HepG2 (cell line): ENCODE measurements at regions not wholly inside any gene's neighbourhood (a gene's known extent, or its start where the extent isn't known, plus 50 kb on each side); places are given as distances from the start of the nearest gene placed in this dataset.

Source experiments
- BRCA1 ChIP-seq: sonication (generic); formaldehyde crosslinking; IDR thresholded peaks from 2 replicates; pipeline ENCODE4 v1.4.0; 2020; ENCODE audit warnings: missing genetic modification reagents
- BRF2 ChIP-seq: sonication (generic); formaldehyde crosslinking; IDR thresholded peaks from 2 replicates; pipeline ENCODE4 v1.8.1; 2022; ENCODE audit warnings: mild to moderate bottlenecking, missing genetic modification reagents
- CCAR2 ChIP-seq: fragments of 200-400 bp; formaldehyde crosslinking; optimal IDR thresholded peaks from 2 replicates; pipeline ENCODE3; 2018; ENCODE audit warnings: low read depth, mild to moderate bottlenecking, low read length, moderate library complexity
- GABPA ChIP-seq, 2 experiments: IDR thresholded peaks; 2 replicates each; pipeline ENCODE4 v1.6.1; 2011 to 2016; ENCODE audit warnings: low read depth in 2 of 2, low read length in 1 of 2, missing biosample characterization in 1 of 2, missing genetic modification characterization in 1 of 2
- HDAC1 ChIP-seq: sonication (generic); formaldehyde crosslinking; IDR thresholded peaks from 2 replicates; pipeline ENCODE4 v1.5.1; 2020; ENCODE audit warnings: mild to moderate bottlenecking, missing genetic modification reagents
- HOXA9 ChIP-seq: sonication (generic); formaldehyde crosslinking; IDR thresholded peaks from 2 replicates; pipeline ENCODE4 v1.8.1; 2022; ENCODE audit warnings: missing genetic modification reagents, mild to moderate bottlenecking, moderate library complexity, borderline replicate concordance
- IRX3 ChIP-seq: sonication (generic); formaldehyde crosslinking; IDR thresholded peaks from 2 replicates; pipeline ENCODE4 v1.8.1; 2023; ENCODE audit warnings: mild to moderate bottlenecking, low read depth, missing genetic modification reagents, borderline replicate concordance
- MEF2D ChIP-seq: sonication (generic); formaldehyde crosslinking; IDR thresholded peaks from 2 replicates; pipeline ENCODE4 v1.5.1; 2020; ENCODE audit warnings: mild to moderate bottlenecking, missing genetic modification reagents
- PHF8 ChIP-seq: sonication (generic); formaldehyde crosslinking; IDR thresholded peaks from 2 replicates; pipeline ENCODE4 v1.5.0; 2020; ENCODE audit warnings: missing genetic modification reagents
- TOE1 ChIP-seq: sonication (generic); formaldehyde crosslinking; IDR thresholded peaks from 2 replicates; pipeline ENCODE4 v1.4.0; 2020; ENCODE audit warnings: mild to moderate bottlenecking, missing genetic modification reagents
- ZBTB14 ChIP-seq: sonication (generic); formaldehyde crosslinking; IDR thresholded peaks from 2 replicates; pipeline ENCODE4 v1.4.0; 2020; ENCODE audit warnings: missing genetic modification reagents
- ZBTB40 ChIP-seq, 2 experiments: fragments of 450-650 bp in 1 of 2; sonication (generic) in 1 of 2; formaldehyde crosslinking in 1 of 2; IDR thresholded peaks; 2 replicates each; pipeline versions ENCODE4 v1.6.1 to v1.8.0; 2016 to 2022; ENCODE audit warnings: antibody characterized with exemption in 1 of 2, mild to moderate bottlenecking in 1 of 2, missing genetic modification reagents in 1 of 2
- ZBTB49 ChIP-seq: sonication (generic); formaldehyde crosslinking; IDR thresholded peaks from 2 replicates; pipeline ENCODE4 v1.4.0; 2020; ENCODE audit warnings: missing genetic modification reagents, borderline replicate concordance
- ZNF335 ChIP-seq: sonication (generic); formaldehyde crosslinking; IDR thresholded peaks from 2 replicates; pipeline ENCODE4 v1.4.0; 2020; ENCODE audit warnings: missing genetic modification reagents

- TF ChIP-seq GABPA (IDR thresholded peaks at IDR 0.05; ENCODE audit: low read depth, low read length): no peak
- TF ChIP-seq GABPA (CRISPR knock-in tag; IDR thresholded peaks at IDR 0.05; ENCODE audit: low read depth): peak; percentile 64
- TF ChIP-seq CCAR2: no peak
- no peak for TF ChIP-seq ZBTB40 (IDR thresholded peaks at IDR 0.05)
- peak; percentile 57; the same call in 1 of the 2 replicates for TF ChIP-seq ZBTB40 (CRISPR knock-in tag; IDR thresholded peaks at IDR 0.05)
- TF ChIP-seq HOXA9 (CRISPR knock-in tag): 0 out of 2 replicates have a peak, but pooled peaks have one; percentile 53
- TF ChIP-seq TOE1 (CRISPR knock-in tag): peak; percentile 87
- peak; percentile 65; the same call in 1 of the 2 replicates for TF ChIP-seq BRCA1 (CRISPR knock-in tag)
- 0 out of 2 replicates have a peak, but pooled peaks have one; percentile 59 for TF ChIP-seq BRF2 (CRISPR knock-in tag)
- peak; percentile 89 for TF ChIP-seq ZNF335 (CRISPR knock-in tag)
- peak; percentile 92 for TF ChIP-seq MEF2D (CRISPR knock-in tag)
- 0 out of 2 replicates have a peak, but pooled peaks have one; percentile 53 for TF ChIP-seq IRX3 (CRISPR knock-in tag)
- peak; percentile 55; the same call in 1 of the 2 replicates for TF ChIP-seq PHF8 (CRISPR knock-in tag)
- peak; percentile 87; the same call in 1 of the 2 replicates for TF ChIP-seq ZBTB49 (CRISPR knock-in tag)
- TF ChIP-seq ZBTB14 (CRISPR knock-in tag): no peak
- TF ChIP-seq HDAC1 (CRISPR knock-in tag): peak; percentile 92
These were observed 94.0 kb upstream of the PEG3 start (continued) for GRCh38 chr19:56934438-56935090.
